Breast epithelium (tissue), 4 donors: ENCODE measurements at regions not wholly inside any gene's neighbourhood (a gene's known extent, or its start where the extent isn't known, plus 50 kb on each side); places are given as distances from the start of the nearest gene placed in this dataset.

Experiments
- DNase-seq, 2 donors: peaks; one replicate each; pipeline ENCODE4 v3.0.0-alpha.2; 2019; ENCODE audit warnings: low spot score in 2 of 2
- H3K27ac ChIP-seq, 2 donors: fragments of 200-600 bp; sonication (generic) in 1 of 2; one replicate each; pipeline ENCODE4 v1.5.1; 2016 to 2019; ENCODE audit warnings: mild to moderate bottlenecking in 1 of 2
- H3K27me3 ChIP-seq, 2 donors: fragments of 200-600 bp; sonication (generic) in 1 of 2; one replicate each; pipeline versions ENCODE4 v1.5.1 to v1.6.0; 2017 to 2019; ENCODE audit warnings: control low read depth in 1 of 2, mild to moderate bottlenecking in 1 of 2
- H3K36me3 ChIP-seq: fragments of 200-600 bp; one replicate; pipeline ENCODE4 v1.5.1; 2019
- H3K4me1 ChIP-seq, 2 donors: fragments of 200-600 bp; sonication (generic); one replicate each; pipeline ENCODE4 v1.5.1; 2016 to 2019; ENCODE audit warnings: control low read depth in 1 of 2
- H3K4me3 ChIP-seq, 3 donors: fragments of 200-600 bp; sonication (generic); 1 replicate in 2 of 3; 2 replicates in 1 of 3; pipeline ENCODE4 v1.5.1; 2016 to 2019; ENCODE audit warnings: mild to moderate bottlenecking in 3 of 3, moderate library complexity in 2 of 3
- H3K9me3 ChIP-seq, 2 donors: fragments of 200-600 bp; sonication (generic) in 1 of 2; one replicate each; pipeline ENCODE4 v1.5.1; 2016 to 2019; ENCODE audit warnings: control low read depth in 1 of 2
- CTCF ChIP-seq, 3 donors: fragments of 450-650 bp; IDR thresholded peaks; one replicate each; pipeline ENCODE4 v1.5.1; 2016 to 2017; ENCODE audit warnings: antibody characterized with exemption in 3 of 3, mild to moderate bottlenecking in 3 of 3, moderate library complexity in 3 of 3
- POLR2A ChIP-seq: fragments of 450-650 bp; IDR thresholded peaks from one replicate; pipeline ENCODE4 v1.6.1; 2016; ENCODE audit warnings: antibody characterized with exemption, mild to moderate bottlenecking, moderate library complexity
- POLR2AphosphoS5 ChIP-seq, 3 donors: sonication (generic); formaldehyde crosslinking; IDR thresholded peaks; one replicate each; pipeline ENCODE4 v1.6.1; 2017; ENCODE audit warnings: antibody characterized with exemption in 3 of 3
- intact Hi-C: fragments of 100-400 bp; cut with DNase I; formaldehyde crosslinking; loops from one replicate; pipeline ENCODE4 v1.15.1; 2023; ENCODE audit warnings: low total_unique reads

GRCh38 chr22:48957987-48958321 lies 869.7 kb downstream of the BRD1 start:
- H3K27ac ChIP-seq: no peak overlapping the region
- TF ChIP-seq POLR2AphosphoS5 (IDR thresholded peaks at IDR 0.05) (no peak), POLR2A (no peak)
- no peaks in the 10 kb centered on the region for H3K36me3 ChIP-seq
- H3K27me3 ChIP-seq: peaks cover 0 to 51% of the 10 kb centered on the region in 2 donors
- H3K4me3 ChIP-seq: no peak overlapping the region
- intact Hi-C loops: no loop called here
- H3K9me3 ChIP-seq: peaks cover 0 to 2% of the 10 kb centered on the region in 2 donors
- no peaks in the 10 kb centered on the region for H3K4me1 ChIP-seq
- DNase-seq: no peak

- DNase-seq: peak in 1 of 2 donors; percentile 4
Observed at GRCh38 chr22:48957311-48957986, 870.2 kb downstream of the BRD1 start.

GRCh38 chr22:48955351-48956311 lies 872.0 kb downstream of the BRD1 start:
- intact Hi-C loops: no loop called here
- H3K27me3 ChIP-seq: peaks cover 0 to 44% of the 10 kb centered on the region in 2 donors
- H3K4me1 ChIP-seq: no peaks in the 10 kb centered on the region
- TF ChIP-seq CTCF (IDR thresholded peaks at IDR 0.05) (no peak), POLR2A (no peak), POLR2AphosphoS5 (IDR thresholded peaks at IDR 0.05) (no peak)
- H3K27ac ChIP-seq: no peak overlapping the region
- H3K4me3 ChIP-seq: no peak overlapping the region
- peaks cover 0 to 6% of the 10 kb centered on the region in 2 donors for H3K9me3 ChIP-seq
- H3K36me3 ChIP-seq: no peaks in the 10 kb centered on the region
- peak; percentile 13 to 48 for DNase-seq

More at GRCh38 chr22:48957311-48957986, 870.2 kb downstream of the BRD1 start:
- Histone ChIP-seq H3K4me3 (no peak overlapping the region), H3K27ac (no peak overlapping the region), H3K27me3 (peaks cover 0 to 53% of the 10 kb centered on the region in 2 donors), H3K9me3 (peaks cover 0 to 2% of the 10 kb centered on the region in 2 donors), H3K4me1 (no peaks in the 10 kb centered on the region), H3K36me3 (no peaks in the 10 kb centered on the region)
- intact Hi-C loops: no loop called here
- TF ChIP-seq POLR2AphosphoS5 (IDR thresholded peaks at IDR 0.05): no peak
- TF ChIP-seq POLR2A: no peak
- TF ChIP-seq CTCF (IDR thresholded peaks at IDR 0.05): no peak

GRCh38 chr22:48954781-48955311 lies 872.8 kb downstream of the BRD1 start:
- H3K27me3 ChIP-seq: peaks cover 0 to 44% of the 10 kb centered on the region in 2 donors
- H3K36me3 ChIP-seq: no peaks in the 10 kb centered on the region
- peak; percentile 21 to 50 for DNase-seq
- no peaks in the 10 kb centered on the region for H3K4me1 ChIP-seq
- H3K4me3 ChIP-seq: no peak overlapping the region
- intact Hi-C loops: no loop called here
- peaks cover 0 to 6% of the 10 kb centered on the region in 2 donors for H3K9me3 ChIP-seq
- no peak for TF ChIP-seq CTCF (IDR thresholded peaks at IDR 0.05)
- TF ChIP-seq POLR2AphosphoS5 (IDR thresholded peaks at IDR 0.05): no peak
- no peak for TF ChIP-seq POLR2A
- no peak overlapping the region for H3K27ac ChIP-seq

- TF ChIP-seq POLR2A (no peak), CTCF (IDR thresholded peaks at IDR 0.05) (no peak), POLR2AphosphoS5 (IDR thresholded peaks at IDR 0.05) (no peak)
- Histone ChIP-seq H3K27me3 (peaks cover 0 to 44% of the 10 kb centered on the region in 2 donors), H3K27ac (no peak overlapping the region), H3K9me3 (peaks cover 0 to 6% of the 10 kb centered on the region in 2 donors), H3K4me3 (no peak overlapping the region), H3K36me3 (no peaks in the 10 kb centered on the region), H3K4me1 (no peaks in the 10 kb centered on the region)
- intact Hi-C loops: no loop called here
- no peak for DNase-seq
Observed at GRCh38 chr22:48953830-48954229, 873.8 kb downstream of the BRD1 start.
